Adrenal gland (tissue), 5 donors: ENCODE measurements at regions not wholly inside any gene's neighbourhood (a gene's known extent, or its start where the extent isn't known, plus 50 kb on each side); places are given as distances from the start of the nearest gene placed in this dataset.

Experiments used
- POLR2A ChIP-seq, 2 donors: fragments of 450-650 bp; IDR thresholded peaks; one replicate each; pipeline ENCODE4 v1.6.1; 2017; ENCODE audit warnings: antibody characterized with exemption in 2 of 2, mild to moderate bottlenecking in 2 of 2, moderate library complexity in 1 of 2
- TF ChIP-seq, protein P1 (sequence below), 6 experiments: fragments of 450-650 bp in 4 of 6; fragments of 200-600 bp in 2 of 6; sonication (generic) in 1 of 6; IDR thresholded peaks; 1 replicate in 5 of 6; 2 replicates in 1 of 6; pipeline versions ENCODE4 v1.5.1 to v1.8.0; 2016 to 2021; ENCODE audit warnings: antibody characterized with exemption in 6 of 6, mild to moderate bottlenecking in 2 of 6, moderate library complexity in 1 of 6
- donor health status: DM: no; HTN: no; CAD: no.

- TF ChIP-seq, protein P1, sequence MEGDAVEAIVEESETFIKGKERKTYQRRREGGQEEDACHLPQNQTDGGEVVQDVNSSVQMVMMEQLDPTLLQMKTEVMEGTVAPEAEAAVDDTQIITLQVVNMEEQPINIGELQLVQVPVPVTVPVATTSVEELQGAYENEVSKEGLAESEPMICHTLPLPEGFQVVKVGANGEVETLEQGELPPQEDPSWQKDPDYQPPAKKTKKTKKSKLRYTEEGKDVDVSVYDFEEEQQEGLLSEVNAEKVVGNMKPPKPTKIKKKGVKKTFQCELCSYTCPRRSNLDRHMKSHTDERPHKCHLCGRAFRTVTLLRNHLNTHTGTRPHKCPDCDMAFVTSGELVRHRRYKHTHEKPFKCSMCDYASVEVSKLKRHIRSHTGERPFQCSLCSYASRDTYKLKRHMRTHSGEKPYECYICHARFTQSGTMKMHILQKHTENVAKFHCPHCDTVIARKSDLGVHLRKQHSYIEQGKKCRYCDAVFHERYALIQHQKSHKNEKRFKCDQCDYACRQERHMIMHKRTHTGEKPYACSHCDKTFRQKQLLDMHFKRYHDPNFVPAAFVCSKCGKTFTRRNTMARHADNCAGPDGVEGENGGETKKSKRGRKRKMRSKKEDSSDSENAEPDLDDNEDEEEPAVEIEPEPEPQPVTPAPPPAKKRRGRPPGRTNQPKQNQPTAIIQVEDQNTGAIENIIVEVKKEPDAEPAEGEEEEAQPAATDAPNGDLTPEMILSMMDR (IDR thresholded peaks at IDR 0.05): no peak
- TF ChIP-seq POLR2A (IDR thresholded peaks at IDR 0.05): no peak
Measured at GRCh38 chr6:115393821-115394220, 666.9 kb downstream of the FRK start.
